Thyroid gland (tissue), 4 donors: ENCODE measurements at regions not wholly inside any gene's neighbourhood (a gene's known extent, or its start where the extent isn't known, plus 50 kb on each side); places are given as distances from the start of the nearest gene placed in this dataset.

Experiments used
- CTCF ChIP-seq, 6 experiments: fragments of 200-600 bp in 3 of 6; fragments of 450-650 bp in 3 of 6; sonication (generic) in 3 of 6; IDR thresholded peaks; one replicate each; pipeline ENCODE4 v1.5.1; 2016 to 2019; ENCODE audit warnings: antibody characterized with exemption in 6 of 6, mild to moderate bottlenecking in 2 of 6, inconsistent platforms in 1 of 6, moderate library complexity in 1 of 6
- POLR2A ChIP-seq, 2 donors: fragments of 450-650 bp; IDR thresholded peaks; one replicate each; pipeline ENCODE4 v1.6.1; 2017; ENCODE audit warnings: antibody characterized with exemption in 2 of 2, mild to moderate bottlenecking in 2 of 2, moderate library complexity in 1 of 2

DNA sequence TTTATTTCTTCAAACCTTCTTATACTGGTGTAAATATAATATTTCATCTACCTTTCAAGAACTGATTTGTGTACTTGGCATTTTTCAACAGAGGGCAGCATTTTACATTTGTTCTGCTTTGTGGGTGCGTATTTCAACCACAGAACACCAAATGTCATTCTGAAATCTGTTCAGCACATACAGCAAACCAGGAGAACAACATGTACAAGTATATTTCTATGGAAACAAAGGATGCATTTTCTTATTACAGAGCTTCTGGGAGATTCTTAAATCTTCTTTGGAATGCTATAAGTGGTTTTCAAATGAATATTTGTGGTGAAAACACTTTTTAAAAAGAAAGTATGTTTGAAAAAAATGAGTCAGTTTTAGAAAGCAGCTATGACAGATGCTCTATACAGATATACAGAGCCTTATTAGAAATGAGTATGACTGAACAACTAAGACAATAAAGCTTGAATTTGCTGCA, 946.0 kb downstream of the FAM181B start:
- no peak for TF ChIP-seq POLR2A (IDR thresholded peaks at IDR 0.05)
- no peak for TF ChIP-seq CTCF (IDR thresholded peaks at IDR 0.05)
